ENCODE measurements at regions not wholly inside any gene's neighbourhood (a gene's known extent, or its start where the extent isn't known, plus 50 kb on each side); places are given as distances from the start of the nearest gene placed in this dataset.

DNA sequence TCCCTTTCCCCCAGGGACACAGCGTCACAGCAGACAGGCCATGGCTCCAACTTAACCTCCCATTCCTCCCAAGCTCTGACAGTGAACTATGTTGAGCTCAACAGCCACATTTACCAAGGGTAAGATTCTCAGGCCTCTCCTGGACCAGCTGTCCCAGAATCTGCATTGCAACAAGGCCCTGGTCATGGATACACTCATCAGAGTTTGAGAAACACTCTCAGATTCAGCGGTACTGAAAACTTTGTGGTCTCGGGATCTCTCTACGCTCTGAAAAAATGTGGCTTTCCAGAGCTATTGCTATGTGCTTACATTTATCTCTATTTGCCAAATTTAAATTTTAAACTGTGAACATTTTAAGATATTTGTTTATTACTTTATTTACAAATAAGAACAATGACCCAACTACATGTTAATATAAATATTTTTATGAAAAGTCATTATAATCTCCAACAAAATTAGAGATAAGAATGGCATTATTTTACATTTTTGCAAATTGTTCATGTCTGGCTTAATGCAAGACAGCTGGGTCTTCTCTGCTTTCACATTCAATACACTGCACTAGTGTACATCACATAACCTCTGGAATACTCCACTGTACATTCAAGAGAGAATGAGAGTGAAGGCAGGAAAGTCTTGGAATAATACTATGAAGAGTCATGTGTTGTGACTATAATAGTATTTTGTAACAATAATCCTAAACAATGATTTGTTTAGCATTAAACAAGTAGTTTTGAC, 190.9 kb upstream of the PITRM1 start:
- no peak for DNase-seq

DNA sequence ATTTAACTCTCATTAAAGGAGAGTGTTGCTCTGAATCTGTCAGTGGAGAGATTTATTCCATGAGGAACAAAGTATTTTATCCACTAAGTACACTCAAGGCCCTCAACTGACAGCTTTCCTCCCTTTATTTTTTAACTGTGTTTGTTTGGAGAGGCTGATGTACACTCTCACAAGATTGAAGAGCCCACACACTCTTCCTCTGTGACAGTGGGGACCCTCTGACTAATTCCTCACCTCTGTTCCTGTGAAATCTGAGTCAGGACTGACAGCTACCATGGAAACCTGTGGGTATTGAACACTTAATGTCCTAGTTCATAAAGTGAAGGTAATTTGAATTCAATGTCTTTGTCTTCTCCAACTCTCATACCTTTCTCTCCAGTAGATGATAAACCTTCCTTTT, 189.8 kb upstream of the PITRM1 start:
- no peak for DNase-seq

DNA sequence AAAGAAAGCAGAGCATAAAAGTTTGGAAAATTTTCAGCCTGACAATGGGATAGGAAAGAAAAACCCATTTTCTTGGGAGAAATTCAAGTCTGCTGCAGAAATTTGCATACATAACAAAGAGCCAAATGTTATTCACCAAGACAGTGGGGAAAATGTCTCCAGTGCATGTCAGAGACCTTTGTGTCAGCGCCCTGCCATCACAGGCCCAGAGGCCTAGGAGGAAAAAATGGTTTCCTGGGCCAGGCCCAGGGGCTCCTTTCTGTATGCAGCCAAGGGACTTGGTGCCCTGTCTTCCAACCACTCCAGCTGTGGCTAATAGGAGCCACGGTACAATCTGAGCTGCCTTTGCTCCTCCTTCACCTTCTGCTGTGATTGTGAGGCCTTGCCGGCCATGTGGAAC, 189.1 kb upstream of the PITRM1 start:
- no peak for DNase-seq

DNA sequence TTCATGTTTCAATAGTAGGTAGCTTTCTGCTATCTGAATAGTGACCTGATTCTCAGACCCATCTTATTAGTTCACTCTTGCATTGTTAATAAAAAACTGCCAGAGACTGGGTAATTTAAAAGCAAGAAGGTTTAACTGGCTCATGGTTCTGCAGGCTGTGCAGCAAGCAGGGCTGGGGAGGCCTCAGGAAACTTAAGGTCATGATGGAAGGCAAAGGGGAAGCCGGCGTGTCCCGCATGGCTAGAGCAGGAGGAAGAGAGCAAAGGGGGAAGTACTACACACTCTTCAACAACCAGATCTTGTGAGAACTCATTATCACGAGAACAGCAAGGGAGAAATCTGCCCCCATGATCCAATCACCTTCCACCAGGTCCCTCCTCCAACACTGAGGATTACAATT, 185.2 kb upstream of the PITRM1 start:
- DNase-seq: no peak

DNA sequence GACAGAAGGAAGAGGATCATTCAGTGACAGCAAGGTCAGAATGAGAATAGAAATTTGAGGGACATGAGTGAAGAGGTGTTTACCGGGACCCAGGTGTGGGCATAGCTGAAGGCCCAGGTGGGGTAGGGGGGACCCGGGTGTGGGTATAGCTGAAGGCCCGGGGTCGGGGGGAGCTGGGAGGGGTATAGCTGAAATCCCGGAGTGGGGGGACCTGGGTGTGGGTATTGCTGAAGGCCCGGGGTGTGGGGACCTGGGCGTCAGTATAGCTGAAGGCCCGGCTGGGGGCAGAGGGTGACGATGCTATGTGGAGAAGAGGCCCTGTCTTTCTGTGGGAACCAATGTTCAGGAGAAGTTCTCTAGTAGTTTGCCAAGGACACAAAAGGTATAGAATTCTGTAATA, 183.0 kb upstream of the PITRM1 start:
- no peak for DNase-seq

DNA sequence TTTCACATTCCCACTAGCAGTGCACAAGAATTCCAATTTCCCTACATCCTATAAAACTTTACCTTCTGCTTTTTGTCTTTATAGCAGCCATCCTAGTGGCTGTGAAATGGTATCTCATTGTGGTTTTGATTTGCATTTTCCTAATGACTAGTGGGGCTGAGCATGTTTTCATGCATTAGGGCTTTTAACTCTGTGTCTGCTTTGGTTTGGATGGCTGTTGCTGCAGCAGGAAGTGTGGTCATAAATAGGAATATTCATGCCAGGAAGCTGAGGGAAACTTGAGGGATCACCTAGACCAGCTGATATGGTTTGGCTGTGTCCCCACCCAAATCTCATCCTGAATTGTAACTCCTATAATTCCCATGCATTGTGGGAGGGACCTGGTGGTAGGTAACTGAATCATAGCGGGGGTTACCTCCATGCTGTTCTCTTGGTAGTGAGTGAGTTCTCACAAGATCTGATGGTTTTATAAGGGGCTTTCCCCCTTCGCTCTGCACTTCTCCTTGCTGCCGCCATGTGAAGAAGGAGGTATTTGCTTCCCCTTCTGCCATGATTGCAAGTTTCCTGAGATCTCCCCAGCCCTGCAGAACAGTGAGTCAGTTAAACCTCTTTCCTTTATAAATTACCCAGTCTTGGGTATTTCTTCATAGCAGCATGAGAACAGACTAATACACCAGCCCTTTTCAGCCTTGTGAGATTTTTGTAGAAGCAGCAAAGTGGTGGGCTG, 181.8 kb upstream of the PITRM1 start:
- DNase-seq: no peak

DNA sequence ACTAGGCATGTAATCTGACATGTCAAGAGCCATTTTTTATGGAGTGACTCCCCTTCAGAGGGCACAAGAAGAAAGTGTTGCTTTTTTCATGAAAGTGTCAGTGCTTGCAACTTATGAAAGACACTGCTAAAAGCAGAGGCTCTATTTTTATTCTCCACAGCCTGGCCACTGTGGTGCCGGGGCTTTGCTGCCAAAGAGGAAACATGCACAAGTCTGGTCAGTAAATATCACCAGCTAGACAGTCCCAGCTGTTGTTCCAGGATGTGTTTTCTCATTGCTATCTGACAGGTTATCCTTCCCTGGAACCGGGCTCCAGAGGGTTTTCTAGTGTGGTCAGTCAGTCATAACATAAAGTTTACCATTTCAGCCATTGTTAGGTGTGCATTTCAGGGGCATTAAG, 180.7 kb upstream of the PITRM1 start:
- DNase-seq: no peak

DNA sequence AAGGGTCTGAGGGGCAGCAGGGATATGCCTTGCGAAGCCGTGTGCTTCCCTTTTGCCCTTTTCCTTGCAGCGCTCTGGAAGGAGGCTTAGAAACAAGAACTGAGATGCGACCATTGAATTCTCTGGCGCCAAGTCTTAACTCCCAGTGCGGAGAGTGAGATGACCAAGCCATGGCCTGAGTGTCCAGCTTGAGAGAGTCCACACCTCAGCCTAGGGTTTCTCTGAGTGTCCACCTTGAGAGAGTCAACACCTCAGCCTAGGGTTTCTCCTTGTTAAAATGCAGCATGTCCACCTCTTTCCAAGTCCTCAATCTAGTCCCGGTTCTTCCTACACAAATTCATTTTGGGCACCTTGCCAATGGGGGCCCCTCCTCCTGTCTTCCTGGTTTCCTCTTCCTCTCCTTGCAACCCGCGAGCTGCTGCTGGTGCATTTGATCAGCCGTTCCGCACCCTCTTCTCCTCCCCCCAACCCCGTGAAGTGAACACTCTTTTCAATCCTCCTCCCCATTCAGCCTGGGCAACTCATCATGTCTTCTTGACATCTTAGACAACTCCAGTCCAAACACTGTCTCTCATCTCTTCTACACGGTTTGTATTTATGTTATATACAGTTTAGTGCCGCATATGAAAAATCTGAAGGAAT, 178.2 kb upstream of the PITRM1 start:
- DNase-seq: no peak

DNA sequence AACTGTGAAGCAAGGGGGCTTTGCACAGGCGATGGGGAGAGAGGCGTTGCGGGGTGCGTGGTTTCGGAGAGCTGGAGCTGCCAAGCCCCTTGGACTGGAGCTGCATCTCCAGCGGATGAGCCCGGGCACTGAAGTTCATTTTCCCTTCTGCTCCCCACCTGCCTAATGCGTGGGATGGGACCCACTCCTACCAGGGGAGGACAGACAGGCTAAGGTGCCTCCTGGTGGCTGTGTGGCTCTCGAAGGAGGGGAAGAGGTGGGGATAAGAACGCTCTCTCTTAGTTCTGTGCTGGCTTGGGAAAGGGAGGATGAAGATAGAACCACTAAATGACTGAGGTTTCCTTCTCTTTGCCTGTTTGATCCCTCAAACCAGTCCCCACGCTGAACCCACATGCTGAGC, 177.6 kb upstream of the PITRM1 start:
- DNase-seq: no peak

DNA sequence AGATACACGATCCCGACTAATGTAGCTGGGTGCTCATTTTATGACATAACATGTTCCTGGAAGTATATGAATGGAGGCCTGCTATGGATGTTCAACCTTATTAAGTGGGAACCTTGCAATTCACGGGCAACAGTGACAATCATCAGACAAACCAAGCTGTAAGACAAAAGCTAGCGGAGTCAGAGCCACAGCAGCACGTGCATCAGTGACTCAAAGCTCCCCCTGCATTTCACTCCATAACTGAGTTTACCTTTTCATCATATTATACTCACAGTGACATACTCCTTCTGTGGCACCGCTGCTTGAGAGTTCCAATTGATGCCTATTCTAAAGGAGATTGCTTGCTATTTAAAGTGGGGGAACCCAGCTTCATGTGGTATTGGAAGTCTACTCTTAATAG, 176.0 kb upstream of the PITRM1 start:
- no peak for DNase-seq

DNA sequence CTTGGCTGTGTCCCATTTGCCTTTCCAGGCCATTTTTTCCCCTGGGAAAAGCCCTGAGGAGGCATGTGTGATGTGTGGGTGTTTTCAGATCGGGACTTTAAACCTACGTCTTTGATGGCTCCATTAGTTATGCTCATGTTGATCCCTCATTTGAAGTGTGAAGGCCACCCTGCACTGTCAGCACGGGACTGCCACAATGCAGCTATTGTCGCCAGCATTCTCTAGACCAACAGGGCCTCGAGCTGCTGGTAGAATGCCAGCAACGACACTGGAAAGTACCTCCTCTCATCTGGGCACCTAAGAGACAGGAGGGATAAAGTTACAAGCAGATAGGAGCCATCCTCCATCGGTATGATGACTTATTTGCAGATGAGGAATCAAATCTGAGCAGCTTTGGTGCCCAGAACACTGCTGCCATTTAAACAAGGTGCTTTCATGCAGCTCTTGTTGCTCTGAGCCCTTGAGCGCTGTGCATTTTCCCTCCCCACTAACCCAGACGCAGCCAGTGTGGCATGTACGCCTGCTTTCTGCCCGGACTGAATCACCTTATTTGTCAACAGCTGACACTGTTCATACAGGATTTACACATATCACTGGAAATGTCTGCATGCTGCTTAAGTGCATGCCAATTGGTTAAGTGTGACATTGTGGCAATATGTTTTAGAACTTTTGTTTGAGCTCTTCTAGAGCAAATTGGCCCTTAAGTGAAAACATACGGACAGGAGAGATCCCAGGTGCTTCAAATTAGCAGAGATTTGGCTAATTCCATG, 175.0 kb upstream of the PITRM1 start:
- DNase-seq: no peak

DNA sequence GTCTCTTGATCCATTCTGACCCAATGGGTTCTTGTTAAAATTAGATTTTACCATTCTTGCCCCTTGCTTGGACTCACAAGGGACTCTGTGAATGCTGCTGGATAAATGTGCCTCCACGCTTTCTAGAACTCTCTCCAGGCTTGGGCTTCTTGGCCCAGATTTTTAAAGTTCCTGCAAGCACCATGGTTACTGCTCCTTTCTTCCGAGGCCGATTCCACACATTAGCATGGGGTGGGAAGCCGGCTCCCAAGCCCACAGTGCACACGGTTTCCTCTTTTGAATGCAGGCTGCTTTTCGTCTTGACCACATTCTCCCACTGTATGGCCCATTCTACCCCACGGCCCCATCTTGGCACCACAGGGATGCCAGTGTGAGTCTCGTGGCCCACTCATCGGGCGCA, 174.3 kb upstream of the PITRM1 start:
- DNase-seq: no peak

DNA sequence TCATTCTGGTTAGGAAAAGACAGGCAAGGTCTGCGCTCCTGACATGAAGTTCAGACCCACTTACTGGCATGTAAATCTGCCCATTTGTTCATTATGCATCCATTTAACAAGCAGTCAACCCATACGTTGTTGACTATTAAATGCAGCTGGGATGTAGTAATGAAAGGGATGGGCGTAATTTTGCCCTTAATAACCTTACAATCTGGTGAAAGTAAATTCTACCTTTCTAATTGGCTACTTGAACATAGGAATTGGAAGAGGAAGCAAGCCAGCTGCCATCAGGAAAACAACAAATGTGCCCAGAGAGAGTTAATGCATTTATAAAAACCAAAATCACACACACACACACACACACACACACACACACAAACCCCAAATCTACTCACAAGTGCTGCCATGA, 170.2 kb upstream of the PITRM1 start:
- DNase-seq: no peak

DNA sequence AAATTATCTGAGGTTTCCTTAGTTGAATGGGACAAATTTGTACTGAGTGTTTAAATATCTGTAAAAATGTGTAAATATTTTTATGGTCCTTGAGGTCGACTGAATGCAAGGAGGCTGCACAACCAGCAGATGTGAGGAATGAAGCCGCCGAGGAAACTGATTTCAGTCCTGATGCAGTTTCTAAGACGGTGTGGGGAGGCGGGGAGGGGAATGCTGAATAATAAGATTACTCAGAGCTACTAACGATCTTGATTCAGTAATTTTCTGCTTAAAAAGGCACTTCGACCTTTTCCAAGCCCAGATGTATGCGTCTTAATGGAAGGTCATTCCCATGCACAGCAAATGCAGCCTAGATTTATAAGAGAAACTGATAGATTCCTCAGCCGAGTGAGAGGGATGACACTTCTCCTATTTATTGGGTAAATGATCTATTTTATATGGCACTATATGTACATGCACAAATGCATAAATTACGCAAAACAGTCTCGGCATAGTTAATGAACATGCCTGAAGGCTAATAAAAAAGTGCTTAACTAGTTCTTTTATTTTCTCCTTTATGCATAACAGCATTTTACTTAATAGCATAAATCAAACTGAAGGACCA, 167.6 kb upstream of the PITRM1 start:
- no peak for DNase-seq

DNA sequence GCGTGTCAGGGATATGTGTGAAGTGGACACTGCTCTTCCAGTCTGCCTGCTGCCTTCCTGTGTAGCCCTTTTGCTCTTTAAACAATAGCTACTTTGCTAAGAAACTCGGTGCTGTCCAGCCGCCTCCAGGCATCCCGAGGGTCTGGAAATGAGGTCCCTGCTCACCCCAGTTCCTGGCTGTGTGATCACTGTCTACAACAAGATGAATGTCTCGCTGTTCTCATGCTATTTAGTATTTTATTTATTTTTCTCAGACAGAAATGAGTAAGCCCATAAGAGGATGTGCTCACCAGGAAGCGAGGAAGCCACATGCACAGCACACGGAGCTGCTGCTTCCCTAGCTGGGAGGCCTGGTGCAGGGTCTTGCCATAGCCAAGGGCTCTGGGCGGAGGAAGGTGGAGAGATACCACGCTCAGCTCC, 167.0 kb upstream of the PITRM1 start:
- DNase-seq: no peak

DNA sequence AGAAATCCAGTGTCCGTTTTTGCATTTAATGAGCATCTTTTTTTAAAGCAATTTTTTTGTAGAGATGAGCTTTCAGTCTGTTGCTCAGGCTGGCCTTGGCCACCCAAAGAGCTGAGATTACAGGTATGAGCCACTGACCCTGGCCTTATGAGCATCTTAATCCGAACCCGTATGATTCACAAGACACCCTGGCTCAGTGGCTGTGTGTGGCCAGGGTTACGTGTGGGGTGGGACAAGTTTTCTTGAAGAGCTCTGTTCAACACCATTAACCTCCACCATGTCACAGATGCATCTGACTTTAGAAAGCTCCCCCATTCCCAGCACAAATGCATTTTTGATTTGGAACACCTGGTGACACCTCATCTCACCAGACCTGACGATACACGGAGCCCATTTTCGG, 166.5 kb upstream of the PITRM1 start:
- no peak for DNase-seq

DNA sequence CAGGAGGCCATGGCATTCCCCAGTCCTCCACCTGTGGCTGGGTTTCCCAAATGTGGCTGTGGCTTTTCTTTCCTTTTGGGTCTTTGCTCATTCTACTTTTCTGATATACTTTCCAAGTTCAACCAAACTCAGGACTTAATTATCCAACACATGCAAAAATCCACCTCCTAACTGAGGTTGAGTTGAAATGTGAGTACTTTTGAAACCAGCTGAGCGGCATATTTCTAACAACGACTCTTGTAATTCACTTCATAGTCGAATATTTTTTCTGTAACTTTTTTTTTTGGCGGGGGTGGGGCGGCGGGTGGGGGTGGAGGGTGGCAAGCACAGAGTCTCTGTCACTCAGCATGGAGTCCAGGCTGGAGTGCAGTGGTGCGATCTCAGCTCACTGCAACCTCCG, 165.2 kb upstream of the PITRM1 start:
- no peak for DNase-seq

DNA sequence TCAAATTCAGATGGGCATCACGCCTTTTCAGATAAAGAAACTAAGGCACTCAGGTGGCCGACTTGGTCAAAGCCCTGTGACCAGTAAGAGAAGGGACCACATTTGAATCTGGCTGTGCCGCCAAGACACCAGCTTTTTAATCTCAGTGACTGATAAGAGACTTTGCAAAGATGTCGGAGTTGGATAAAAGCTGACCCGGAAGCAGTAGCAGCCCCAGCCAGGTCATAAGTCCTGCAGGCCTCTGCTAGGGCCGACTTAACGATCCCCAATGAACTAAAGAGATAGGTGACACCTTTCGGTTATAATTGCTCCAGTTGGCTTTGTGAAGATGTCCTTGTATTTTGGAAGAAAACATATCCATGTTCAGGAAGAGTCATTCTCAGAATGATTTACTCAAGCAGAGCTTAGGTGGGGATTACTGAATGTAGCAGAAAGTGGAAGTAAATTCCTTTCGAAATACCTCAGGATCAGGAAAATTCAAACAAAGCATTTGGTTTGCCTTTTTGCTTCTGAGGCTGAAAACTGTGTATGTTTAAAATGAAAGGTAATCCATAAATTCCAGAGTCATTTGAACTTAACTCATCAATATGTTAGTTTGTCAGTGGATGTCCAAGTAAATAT, 164.2 kb upstream of the PITRM1 start:
- DNase-seq: no peak

DNA sequence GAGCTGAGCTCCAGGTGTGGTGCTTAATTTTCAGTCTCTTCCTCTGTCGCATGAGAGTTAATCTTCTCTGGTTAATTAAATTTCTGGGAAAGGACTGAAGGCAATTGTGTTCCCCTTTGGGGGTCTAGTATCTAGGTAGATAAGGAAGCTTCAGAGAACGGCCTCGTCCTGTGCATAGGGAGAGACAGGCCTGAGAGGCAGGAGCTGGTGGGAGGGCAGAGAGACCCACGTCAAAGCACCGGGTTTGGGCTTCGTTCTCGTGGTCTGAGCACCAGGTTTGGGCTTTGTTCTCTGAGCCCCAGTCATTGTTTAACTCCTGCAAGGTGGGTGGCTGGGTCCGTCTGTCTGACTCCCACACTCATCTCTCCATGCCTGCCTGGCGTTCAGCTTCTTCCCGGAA, 160.8 kb upstream of the PITRM1 start:
- no peak for DNase-seq

DNA sequence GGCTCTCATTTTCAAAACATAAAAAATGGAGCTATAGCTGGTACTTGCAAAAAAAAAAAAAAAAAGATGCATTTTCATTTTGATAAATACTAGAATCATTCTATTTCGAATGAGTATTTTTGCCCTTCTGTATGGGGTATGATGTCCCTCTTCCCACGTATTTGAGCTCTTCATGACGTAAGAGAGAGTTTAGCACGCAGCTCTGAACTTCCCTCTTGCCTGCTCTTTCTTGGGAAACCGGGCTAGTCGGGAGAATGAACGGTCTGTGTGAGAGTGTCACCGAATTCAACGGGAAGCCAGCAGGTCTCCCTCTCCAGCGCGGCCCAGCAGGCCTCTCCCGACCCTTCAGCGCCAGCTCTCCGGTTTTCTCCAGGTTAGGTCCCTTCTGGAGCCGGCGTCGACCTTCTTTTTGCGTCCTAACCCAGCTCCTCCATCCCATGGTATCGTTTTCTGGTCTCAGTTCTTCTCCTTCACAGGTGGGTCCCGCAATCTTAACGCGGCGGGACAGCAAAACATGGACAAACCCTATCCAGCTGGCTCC, 159.2 kb upstream of the PITRM1 start:
- DNase-seq: no peak

DNA sequence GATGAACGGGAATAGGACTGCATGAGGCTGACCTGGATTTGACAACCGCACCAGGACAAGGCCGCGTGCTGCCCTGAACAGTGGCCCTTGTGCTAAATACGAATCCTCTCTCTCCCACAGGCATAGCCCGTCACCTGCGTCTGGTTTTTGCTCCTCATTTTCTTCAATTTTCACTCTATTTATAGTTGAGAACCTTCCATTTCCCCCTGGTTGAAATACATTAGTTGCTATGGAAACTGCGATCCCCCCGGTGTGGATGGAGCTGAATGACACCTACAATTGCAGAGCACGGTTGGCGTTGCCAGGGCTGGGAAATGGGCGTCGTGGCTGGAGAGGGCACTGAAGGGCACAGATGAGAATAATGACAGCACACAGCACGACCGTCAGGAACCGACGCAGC, 158.6 kb upstream of the PITRM1 start:
- DNase-seq: no peak

DNA sequence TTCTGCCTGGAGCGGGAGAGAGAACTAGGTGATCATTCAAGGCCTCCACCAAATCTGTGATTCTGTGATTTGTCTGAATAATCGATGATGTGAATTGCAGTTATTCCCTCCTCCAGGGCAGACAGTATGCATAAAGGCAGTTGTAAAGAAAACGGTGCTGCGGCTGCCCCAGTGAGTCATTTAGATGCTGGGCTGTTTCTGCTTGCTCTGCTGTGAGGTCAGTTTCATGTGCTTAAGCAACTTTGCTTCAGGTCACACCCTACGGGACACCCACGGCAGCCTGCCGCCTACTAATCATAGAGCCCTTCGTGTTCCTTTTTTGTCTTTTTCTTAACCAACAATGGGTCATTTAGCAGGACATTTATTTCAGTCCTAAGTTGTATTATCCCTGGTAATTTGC, 158.1 kb upstream of the PITRM1 start:
- no peak for DNase-seq
